ENCODE measurements at regions not wholly inside any gene's neighbourhood (a gene's known extent, or its start where the extent isn't known, plus 50 kb on each side); places are given as distances from the start of the nearest gene placed in this dataset.

GRCh38 chr9:93750045-93750444, 173.7 kb downstream of the PHF2 start:
- TF ChIP-seq CTCF (conservative IDR thresholded peaks at IDR 0.05 in 1 of 2, IDR thresholded peaks at IDR 0.05 in 1 of 2; ENCODE audit: low read depth in 1 of 2, low read length in 2 of 2) (no peak), EZH2 (IDR thresholded peaks at IDR 0.05; ENCODE audit: low read length, missing control alignments) (no peak)
